ENCODE measurements at regions not wholly inside any gene's neighbourhood (a gene's known extent, or its start where the extent isn't known, plus 50 kb on each side); places are given as distances from the start of the nearest gene placed in this dataset.

GRCh38 chr5:122638581-122638980 is 136.3 kb upstream of the SNX2 start:
- TF ChIP-seq CREB1 (CRISPR knock-in tag; IDR thresholded peaks at IDR 0.05) = no peak
- TF ChIP-seq CTCF (IDR thresholded peaks at IDR 0.05) = no peak
- TF ChIP-seq, protein P1, sequence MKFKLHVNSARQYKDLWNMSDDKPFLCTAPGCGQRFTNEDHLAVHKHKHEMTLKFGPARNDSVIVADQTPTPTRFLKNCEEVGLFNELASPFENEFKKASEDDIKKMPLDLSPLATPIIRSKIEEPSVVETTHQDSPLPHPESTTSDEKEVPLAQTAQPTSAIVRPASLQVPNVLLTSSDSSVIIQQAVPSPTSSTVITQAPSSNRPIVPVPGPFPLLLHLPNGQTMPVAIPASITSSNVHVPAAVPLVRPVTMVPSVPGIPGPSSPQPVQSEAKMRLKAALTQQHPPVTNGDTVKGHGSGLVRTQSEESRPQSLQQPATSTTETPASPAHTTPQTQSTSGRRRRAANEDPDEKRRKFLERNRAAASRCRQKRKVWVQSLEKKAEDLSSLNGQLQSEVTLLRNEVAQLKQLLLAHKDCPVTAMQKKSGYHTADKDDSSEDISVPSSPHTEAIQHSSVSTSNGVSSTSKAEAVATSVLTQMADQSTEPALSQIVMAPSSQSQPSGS (CRISPR knock-in tag; IDR thresholded peaks at IDR 0.05; ENCODE audit: borderline replicate concordance, low read depth) = no peak
- TF ChIP-seq NR1H2 (CRISPR knock-in tag; IDR thresholded peaks at IDR 0.05) = no peak
- no peak for TF ChIP-seq ZMAT4 (CRISPR knock-in tag; IDR thresholded peaks at IDR 0.05)
- TF ChIP-seq OVOL2 (CRISPR knock-in tag; IDR thresholded peaks at IDR 0.05; ENCODE audit: borderline replicate concordance) = no peak
- TF ChIP-seq SP1 (CRISPR knock-in tag; conservative IDR thresholded peaks at IDR 0.05) = no peak
- no peak for TF ChIP-seq TEAD4 (CRISPR knock-in tag; IDR thresholded peaks at IDR 0.05)
- no peak for TF ChIP-seq HMGXB4 (CRISPR knock-in tag; IDR thresholded peaks at IDR 0.05)
- no peak for TF ChIP-seq ETV6 (CRISPR knock-in tag; IDR thresholded peaks at IDR 0.05)

Measured in WTC11 (cell line).